DMS153 treated with DMSO at 0.1 percent for 48 hours (cell line): ENCODE measurements at regions not wholly inside any gene's neighbourhood (a gene's known extent, or its start where the extent isn't known, plus 50 kb on each side); places are given as distances from the start of the nearest gene placed in this dataset.
"Not testable (repeated sequence)": the region's sequence is repeated elsewhere in the genome, so short reads cannot be mapped to it uniquely, and the experiment has no call there.

ENCODE experiments used
- DNase-seq: peaks from one replicate; lab custom pipeline; 2025; ENCODE audit not compliant: unreplicated experiment; lab: John Stamatoyannopoulos, UW

- no peak for DNase-seq
These were observed 609.8 kb upstream of the KLF12 start for GRCh38 chr13:74743992-74744391.

- DNase-seq, result no peak
These were observed 607.5 kb upstream of the KLF12 start for GRCh38 chr13:74741732-74742131.

- DNase-seq, result no peak
These were observed 598.7 kb upstream of the KLF12 start for GRCh38 chr13:74732736-74733385.

GRCh38 chr13:74731731-74732130 is 597.5 kb upstream of the KLF12 start:
- DNase-seq, result no peak

- DNase-seq, result peak; percentile 28
These were observed 596.5 kb upstream of the KLF12 start for GRCh38 chr13:74730556-74731331.

GRCh38 chr13:74726206-74726605 is 592.0 kb upstream of the KLF12 start:
- no peak for DNase-seq

- DNase-seq, result not testable (repeated sequence)
These were observed 584.1 kb upstream of the KLF12 start for GRCh38 chr13:74718232-74718842.

GRCh38 chr13:74715718-74716117 is 581.5 kb upstream of the KLF12 start:
- DNase-seq, result no peak

- no peak for DNase-seq
These were observed 575.8 kb upstream of the KLF12 start for GRCh38 chr13:74710006-74710405.

- no peak for DNase-seq
These were observed 575.0 kb upstream of the KLF12 start for GRCh38 chr13:74709226-74709625.

GRCh38 chr13:74708629-74709028 is 574.4 kb upstream of the KLF12 start:
- DNase-seq, result no peak

- DNase-seq, result no peak
These were observed 573.1 kb upstream of the KLF12 start for GRCh38 chr13:74707291-74707690.

- no peak for DNase-seq
These were observed 572.6 kb upstream of the KLF12 start for GRCh38 chr13:74706801-74707200.

- DNase-seq, result no peak
These were observed 571.2 kb upstream of the KLF12 start for GRCh38 chr13:74705438-74705837.

GRCh38 chr13:74703855-74704387 is 569.7 kb upstream of the KLF12 start:
- DNase-seq, result no peak

- no peak for DNase-seq
These were observed 562.1 kb upstream of the KLF12 start for GRCh38 chr13:74696148-74696922.

- DNase-seq, result no peak
These were observed 561.0 kb upstream of the KLF12 start for GRCh38 chr13:74695021-74695800.

- DNase-seq, result no peak
These were observed 553.4 kb upstream of the KLF12 start for GRCh38 chr13:74687442-74688182.

- DNase-seq, result no peak
These were observed 549.2 kb upstream of the KLF12 start for GRCh38 chr13:74683411-74683810.

- no peak for DNase-seq
These were observed 548.5 kb upstream of the KLF12 start for GRCh38 chr13:74682746-74683145.
